AG09319 (cell line): ENCODE measurements at regions not wholly inside any gene's neighbourhood (a gene's known extent, or its start where the extent isn't known, plus 50 kb on each side); places are given as distances from the start of the nearest gene placed in this dataset.

Source experiments
- DNase-seq: peaks from one replicate; pipeline ENCODE4 v3.0.0-alpha.2; 2010; ENCODE audit warnings: low read depth; ENCODE audit errors: extremely low read depth
- TF ChIP-seq, protein P1 (sequence below): IDR thresholded peaks from 2 replicates; pipeline ENCODE4 v1.5.1; 2011; ENCODE audit warnings: low read depth, mild to moderate bottlenecking, inconsistent platforms, low read length, moderate library complexity

DNA sequence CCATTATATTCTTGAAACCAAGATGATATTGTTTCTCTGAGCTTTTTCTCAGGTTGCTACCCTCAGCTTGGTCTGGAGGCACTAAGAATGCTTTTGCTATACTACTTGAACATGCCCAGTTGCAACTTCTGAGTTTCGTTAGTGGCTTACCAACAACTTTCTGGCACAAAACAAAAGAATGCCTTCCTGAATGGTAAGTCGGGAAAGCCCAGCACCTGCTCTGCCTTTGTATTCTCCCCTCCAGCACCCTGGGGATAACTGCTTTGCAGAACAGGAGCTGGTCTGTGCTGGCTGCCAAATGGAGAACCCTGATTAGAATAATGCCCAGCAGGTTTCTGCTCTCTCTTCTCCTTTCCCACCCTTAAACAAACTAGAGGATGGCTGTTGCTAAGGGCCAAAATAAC, 149.3 kb downstream of the TGFB2 start:
- TF ChIP-seq, protein P1, sequence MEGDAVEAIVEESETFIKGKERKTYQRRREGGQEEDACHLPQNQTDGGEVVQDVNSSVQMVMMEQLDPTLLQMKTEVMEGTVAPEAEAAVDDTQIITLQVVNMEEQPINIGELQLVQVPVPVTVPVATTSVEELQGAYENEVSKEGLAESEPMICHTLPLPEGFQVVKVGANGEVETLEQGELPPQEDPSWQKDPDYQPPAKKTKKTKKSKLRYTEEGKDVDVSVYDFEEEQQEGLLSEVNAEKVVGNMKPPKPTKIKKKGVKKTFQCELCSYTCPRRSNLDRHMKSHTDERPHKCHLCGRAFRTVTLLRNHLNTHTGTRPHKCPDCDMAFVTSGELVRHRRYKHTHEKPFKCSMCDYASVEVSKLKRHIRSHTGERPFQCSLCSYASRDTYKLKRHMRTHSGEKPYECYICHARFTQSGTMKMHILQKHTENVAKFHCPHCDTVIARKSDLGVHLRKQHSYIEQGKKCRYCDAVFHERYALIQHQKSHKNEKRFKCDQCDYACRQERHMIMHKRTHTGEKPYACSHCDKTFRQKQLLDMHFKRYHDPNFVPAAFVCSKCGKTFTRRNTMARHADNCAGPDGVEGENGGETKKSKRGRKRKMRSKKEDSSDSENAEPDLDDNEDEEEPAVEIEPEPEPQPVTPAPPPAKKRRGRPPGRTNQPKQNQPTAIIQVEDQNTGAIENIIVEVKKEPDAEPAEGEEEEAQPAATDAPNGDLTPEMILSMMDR: no peak
- DNase-seq: no peak

DNA sequence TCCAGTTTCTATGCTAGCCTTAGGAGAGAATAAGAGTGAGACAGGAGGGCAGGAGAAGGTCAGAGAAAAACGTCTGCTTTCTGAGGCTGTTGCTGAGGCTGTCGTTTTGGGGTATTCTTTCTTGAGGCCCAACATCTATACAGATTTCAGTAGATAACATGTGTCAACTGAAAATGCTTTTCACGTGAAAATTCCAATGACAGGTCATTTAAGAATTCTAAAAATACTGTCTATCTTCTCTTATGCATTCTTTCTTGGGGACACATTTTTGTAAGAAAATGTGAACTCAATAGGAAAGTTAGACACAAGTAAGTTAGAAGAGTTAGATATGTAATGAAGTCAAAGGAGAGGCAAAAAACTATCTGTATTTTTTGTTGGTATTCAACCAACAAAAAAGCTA, 150.8 kb downstream of the TGFB2 start:
- DNase-seq: no peak
- TF ChIP-seq, protein P1: no peak

DNA sequence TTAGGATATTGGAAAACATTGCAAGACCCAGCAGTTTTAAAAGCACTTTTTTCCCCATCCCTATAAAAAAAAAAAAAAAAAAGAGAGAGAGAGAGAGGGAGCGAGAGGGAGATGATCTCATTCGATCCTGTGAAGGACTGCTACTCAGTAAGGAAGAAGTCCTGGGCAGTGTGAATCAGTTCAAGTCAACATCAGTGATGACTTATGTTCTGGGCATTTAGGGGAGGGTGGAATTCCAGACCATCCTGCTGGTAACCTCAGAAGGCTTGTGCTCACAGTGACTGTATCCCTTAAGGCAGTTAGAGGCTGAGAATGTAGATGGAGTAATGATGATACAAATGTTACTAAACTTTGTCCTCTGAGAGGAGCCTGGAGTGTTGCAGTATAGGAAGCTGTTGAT, 151.4 kb downstream of the TGFB2 start:
- TF ChIP-seq, protein P1: no peak
- peak; percentile 95 for DNase-seq

DNA sequence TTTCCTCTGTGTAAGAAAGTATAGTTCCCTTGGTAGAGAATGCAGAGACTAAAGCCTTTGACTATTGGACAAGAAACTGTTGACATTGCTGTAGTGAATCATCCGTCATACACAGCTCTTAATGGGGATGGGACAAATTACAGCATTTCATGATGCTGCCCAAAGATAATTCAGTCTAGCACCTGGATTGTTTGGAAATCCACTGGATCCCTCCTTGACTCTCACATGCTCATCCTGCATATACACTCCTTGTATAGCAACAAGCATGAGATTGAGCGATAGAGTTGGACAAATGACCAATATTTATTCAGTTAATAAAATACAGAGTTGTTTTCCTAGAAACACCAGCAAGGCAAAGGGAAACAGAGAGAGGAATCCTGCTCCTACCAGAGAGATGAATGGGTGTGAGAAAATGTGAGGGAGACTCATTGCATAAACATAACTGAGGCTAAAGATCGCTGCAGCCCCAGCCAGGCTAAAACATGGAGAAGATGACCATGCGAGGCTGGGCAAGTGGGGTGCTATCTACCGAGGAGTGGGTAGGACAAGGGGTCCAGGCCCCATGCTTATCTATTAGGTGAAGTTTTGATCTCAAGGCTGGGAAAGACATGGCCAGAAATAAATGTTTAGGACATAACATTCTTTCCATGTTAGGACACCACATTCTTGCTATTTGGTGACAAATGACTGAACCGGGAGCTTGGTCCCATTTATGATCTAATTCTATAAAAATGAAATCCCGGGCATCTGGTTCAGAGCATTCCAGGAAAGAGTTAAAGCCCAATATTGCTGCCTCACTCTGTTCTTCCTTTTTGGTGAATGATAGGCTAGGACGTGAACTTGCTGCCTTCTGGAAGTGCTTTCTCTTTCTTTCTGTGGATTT, 153.2 kb downstream of the TGFB2 start:
- DNase-seq: no peak
- TF ChIP-seq, protein P1: no peak

DNA sequence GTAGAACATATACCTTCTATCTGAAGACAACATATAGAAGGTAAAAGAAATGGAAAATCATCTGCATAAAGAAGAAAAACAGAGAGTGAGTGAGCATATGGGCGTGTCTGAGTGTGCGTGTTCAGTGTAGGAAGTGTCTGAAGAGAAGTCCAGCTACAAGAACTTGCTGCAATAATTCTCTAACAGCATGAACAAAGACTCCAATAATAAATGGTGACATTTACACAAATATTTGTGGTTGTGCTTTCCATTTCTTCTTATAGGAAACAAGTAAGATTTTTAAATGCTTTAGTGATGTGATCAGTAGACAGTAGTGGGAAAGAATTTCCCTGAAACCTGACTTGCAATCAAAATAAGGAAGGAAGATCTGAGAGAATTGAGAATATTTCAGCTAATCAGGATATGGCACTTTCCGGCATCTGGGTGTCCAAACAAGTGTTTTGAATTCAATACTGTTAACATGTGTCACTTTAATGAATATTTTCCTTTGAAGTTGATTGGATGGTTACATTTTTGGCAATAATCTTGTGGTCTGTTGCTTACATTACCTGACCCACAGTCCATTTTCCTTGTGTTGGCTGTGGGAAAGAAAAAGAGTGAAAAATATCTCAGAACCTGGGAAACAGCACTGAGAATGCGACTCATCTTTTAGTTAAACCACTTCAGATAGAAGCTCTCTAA, 154.0 kb downstream of the TGFB2 start:
- no peak for DNase-seq
- TF ChIP-seq, protein P1: no peak

DNA sequence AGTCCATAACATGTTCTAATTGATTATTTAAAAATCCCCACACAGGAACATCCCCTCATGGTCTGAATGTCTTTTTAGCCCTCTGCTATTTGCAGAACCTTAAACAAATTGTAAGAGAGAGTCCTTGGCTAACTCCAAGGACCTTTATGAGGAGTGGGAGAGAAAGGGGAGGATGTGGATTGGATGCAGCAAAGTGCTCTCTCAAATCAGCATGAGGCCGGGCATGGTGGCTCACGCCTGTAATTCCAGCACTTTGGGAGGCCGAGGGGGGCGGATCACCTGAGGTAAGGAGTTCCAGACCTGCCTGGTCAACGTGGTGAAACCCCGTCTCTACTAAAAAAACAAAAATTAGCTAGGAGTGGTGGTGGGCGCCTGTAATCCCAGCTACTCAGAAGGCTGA, 154.8 kb downstream of the TGFB2 start:
- no peak for DNase-seq
- TF ChIP-seq, protein P1: no peak

DNA sequence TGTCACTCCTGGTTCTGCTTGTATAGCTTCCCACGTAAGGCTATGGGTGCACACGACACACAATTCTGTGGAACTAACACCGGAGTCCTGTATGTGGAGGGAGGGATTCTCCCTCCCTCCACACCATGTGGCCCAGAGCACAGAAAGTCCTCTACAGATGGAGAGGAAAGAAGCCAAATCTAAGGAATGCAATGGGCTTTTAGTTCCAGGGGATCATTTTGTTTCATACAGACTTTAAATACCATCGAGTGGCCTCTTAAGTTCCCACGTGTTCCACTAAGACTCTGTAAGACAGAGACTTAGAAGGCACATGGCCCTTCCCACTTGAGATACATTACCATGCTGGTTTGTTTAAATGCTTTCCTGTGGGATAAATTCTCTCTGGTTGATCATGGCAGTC, 156.0 kb downstream of the TGFB2 start:
- no peak for DNase-seq
- TF ChIP-seq, protein P1: no peak
